ENCODE measurements at regions not wholly inside any gene's neighbourhood (a gene's known extent, or its start where the extent isn't known, plus 50 kb on each side); places are given as distances from the start of the nearest gene placed in this dataset.

DNA sequence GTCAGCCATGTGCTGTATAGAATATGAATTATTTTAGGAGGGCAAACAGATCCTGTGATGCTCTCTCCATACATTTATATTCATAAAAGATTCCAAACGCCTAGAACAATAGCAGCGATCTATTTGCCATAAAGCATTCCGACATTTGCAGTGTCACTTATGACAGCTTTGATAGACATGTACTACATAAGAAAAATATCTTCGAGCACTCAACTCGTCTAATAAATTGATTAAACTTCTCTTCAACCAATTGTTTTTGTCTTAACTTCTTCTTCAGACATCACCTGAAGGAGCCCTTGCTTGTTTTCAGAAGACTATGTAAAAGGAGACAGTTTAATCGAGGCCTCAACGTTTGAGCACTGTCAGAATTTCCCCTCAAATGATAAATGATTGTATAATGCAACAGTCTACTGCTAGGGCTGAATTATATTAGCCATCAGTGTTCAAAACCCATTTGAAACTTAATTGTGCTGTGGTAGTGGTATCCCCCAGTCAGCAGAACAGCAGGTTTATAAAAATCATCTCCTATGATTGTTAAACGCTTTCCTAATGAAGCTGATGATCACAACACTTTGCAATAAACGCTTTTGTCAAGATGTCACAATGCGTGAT, 158.0 kb upstream of the MGMT start:
- TF ChIP-seq YY1 (IDR thresholded peaks at IDR 0.05) (no peak), SP1 (IDR thresholded peaks at IDR 0.05) (no peak), NR2F2 (IDR thresholded peaks at IDR 0.05) (no peak), JUND (IDR thresholded peaks at IDR 0.05) (no peak), RAD21 (IDR thresholded peaks at IDR 0.05) (no peak), FOXA2 (IDR thresholded peaks at IDR 0.05) (no peak), GABPA (IDR thresholded peaks at IDR 0.05 in 1 of 2, conservative IDR thresholded peaks at IDR 0.05 in 1 of 2) (no peak), FOXA1 (IDR thresholded peaks at IDR 0.05) (no peak), HNF4A (conservative IDR thresholded peaks at IDR 0.05) (no peak), HNF4G (IDR thresholded peaks at IDR 0.05) (no peak), RXRA (IDR thresholded peaks at IDR 0.05) (no peak)
- TF ChIP-seq, protein P1, sequence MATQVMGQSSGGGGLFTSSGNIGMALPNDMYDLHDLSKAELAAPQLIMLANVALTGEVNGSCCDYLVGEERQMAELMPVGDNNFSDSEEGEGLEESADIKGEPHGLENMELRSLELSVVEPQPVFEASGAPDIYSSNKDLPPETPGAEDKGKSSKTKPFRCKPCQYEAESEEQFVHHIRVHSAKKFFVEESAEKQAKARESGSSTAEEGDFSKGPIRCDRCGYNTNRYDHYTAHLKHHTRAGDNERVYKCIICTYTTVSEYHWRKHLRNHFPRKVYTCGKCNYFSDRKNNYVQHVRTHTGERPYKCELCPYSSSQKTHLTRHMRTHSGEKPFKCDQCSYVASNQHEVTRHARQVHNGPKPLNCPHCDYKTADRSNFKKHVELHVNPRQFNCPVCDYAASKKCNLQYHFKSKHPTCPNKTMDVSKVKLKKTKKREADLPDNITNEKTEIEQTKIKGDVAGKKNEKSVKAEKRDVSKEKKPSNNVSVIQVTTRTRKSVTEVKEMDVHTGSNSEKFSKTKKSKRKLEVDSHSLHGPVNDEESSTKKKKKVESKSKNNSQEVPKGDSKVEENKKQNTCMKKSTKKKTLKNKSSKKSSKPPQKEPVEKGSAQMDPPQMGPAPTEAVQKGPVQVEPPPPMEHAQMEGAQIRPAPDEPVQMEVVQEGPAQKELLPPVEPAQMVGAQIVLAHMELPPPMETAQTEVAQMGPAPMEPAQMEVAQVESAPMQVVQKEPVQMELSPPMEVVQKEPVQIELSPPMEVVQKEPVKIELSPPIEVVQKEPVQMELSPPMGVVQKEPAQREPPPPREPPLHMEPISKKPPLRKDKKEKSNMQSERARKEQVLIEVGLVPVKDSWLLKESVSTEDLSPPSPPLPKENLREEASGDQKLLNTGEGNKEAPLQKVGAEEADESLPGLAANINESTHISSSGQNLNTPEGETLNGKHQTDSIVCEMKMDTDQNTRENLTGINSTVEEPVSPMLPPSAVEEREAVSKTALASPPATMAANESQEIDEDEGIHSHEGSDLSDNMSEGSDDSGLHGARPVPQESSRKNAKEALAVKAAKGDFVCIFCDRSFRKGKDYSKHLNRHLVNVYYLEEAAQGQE (IDR thresholded peaks at IDR 0.05), result no peak
- TF ChIP-seq, protein P2, sequence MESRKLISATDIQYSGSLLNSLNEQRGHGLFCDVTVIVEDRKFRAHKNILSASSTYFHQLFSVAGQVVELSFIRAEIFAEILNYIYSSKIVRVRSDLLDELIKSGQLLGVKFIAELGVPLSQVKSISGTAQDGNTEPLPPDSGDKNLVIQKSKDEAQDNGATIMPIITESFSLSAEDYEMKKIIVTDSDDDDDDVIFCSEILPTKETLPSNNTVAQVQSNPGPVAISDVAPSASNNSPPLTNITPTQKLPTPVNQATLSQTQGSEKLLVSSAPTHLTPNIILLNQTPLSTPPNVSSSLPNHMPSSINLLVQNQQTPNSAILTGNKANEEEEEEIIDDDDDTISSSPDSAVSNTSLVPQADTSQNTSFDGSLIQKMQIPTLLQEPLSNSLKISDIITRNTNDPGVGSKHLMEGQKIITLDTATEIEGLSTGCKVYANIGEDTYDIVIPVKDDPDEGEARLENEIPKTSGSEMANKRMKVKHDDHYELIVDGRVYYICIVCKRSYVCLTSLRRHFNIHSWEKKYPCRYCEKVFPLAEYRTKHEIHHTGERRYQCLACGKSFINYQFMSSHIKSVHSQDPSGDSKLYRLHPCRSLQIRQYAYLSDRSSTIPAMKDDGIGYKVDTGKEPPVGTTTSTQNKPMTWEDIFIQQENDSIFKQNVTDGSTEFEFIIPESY (IDR thresholded peaks at IDR 0.05), result no peak
- TF ChIP-seq, protein P3, sequence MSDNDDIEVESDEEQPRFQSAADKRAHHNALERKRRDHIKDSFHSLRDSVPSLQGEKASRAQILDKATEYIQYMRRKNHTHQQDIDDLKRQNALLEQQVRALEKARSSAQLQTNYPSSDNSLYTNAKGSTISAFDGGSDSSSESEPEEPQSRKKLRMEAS (IDR thresholded peaks at IDR 0.05), result no peak
- peaks cover 0 to 2% (median 0%) of the 10 kb centered on the region in 4 donors for H3K27me3 ChIP-seq (ENCODE audit: control insufficient read depth in 4 of 4, insufficient read depth in 4 of 4, low read length in 3 of 4)
- DNase-seq (ENCODE audit: low spot score), result no peak
- no peak overlapping the region for H3K4me3 ChIP-seq (ENCODE audit: low read depth in 1 of 3, low read length in 3 of 3)
- no peak overlapping the region for H3K27ac ChIP-seq (ENCODE audit: low read depth in 1 of 2, low read length in 2 of 2)
- H3K36me3 ChIP-seq (ENCODE audit: control insufficient read depth in 4 of 4, insufficient read depth in 3 of 4, low read depth in 1 of 4, low read length in 3 of 4), result no peaks in the 10 kb centered on the region
- no peak overlapping the region for H3K9ac ChIP-seq (ENCODE audit: low read depth in 1 of 2, low read length in 2 of 2)
- H3K9me3 ChIP-seq (ENCODE audit: control insufficient read depth in 4 of 4, low read length in 3 of 4), result peaks cover 0 to 4% (median 1%) of the 10 kb centered on the region in 4 donors
- no peaks in the 10 kb centered on the region for H3K4me1 ChIP-seq (ENCODE audit: control insufficient read depth in 4 of 4, insufficient read depth in 4 of 4, low read length in 3 of 4)
- 86% methylated on average over 10 of the region's 10 CpGs for WGBS

DNA sequence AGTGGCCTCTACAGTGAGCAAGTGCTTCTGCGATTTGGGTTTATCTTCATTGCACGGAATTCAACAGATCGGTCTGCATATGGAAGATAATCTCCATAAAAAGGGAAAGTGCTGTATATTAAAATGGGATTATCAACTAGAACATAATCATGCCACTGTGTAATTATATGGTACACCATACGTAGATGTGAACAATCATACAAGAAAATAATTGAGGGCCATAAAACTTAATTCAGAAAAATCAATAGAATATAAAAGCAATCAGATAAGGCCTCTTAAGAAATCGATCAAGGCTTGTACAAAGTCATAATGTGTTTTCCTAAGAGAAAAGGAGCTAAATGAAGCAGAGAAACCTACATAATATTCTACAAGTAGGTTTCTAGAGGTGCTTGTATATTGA, 157.5 kb upstream of the MGMT start:
- Histone ChIP-seq H3K27me3 (ENCODE audit: control insufficient read depth in 4 of 4, insufficient read depth in 4 of 4, low read length in 3 of 4) (peaks cover 0 to 2% (median 0%) of the 10 kb centered on the region in 4 donors), H3K4me1 (ENCODE audit: control insufficient read depth in 4 of 4, insufficient read depth in 4 of 4, low read length in 3 of 4) (no peaks in the 10 kb centered on the region), H3K9me3 (ENCODE audit: control insufficient read depth in 4 of 4, low read length in 3 of 4) (peaks cover 0 to 4% (median 1%) of the 10 kb centered on the region in 4 donors), H3K27ac (ENCODE audit: low read depth in 1 of 2, low read length in 2 of 2) (no peak overlapping the region), H3K4me3 (ENCODE audit: low read depth in 1 of 3, low read length in 3 of 3) (no peak overlapping the region), H3K9ac (ENCODE audit: low read depth in 1 of 2, low read length in 2 of 2) (no peak overlapping the region), H3K36me3 (ENCODE audit: control insufficient read depth in 4 of 4, insufficient read depth in 3 of 4, low read depth in 1 of 4, low read length in 3 of 4) (no peaks in the 10 kb centered on the region)
- DNase-seq (ENCODE audit: low spot score), result no peak
- 90% methylated on average over 5 of the region's 5 CpGs for WGBS
- no peak for TF ChIP-seq JUND (IDR thresholded peaks at IDR 0.05)
- no peak for TF ChIP-seq YY1 (IDR thresholded peaks at IDR 0.05)
- TF ChIP-seq FOXA1 (IDR thresholded peaks at IDR 0.05), result no peak
- TF ChIP-seq, protein P2 (IDR thresholded peaks at IDR 0.05), result no peak
- no peak for TF ChIP-seq GABPA (IDR thresholded peaks at IDR 0.05 in 1 of 2, conservative IDR thresholded peaks at IDR 0.05 in 1 of 2)
- TF ChIP-seq NR2F2 (IDR thresholded peaks at IDR 0.05), result no peak
- TF ChIP-seq TAF1 (conservative IDR thresholded peaks at IDR 0.05), result no peak
- TF ChIP-seq FOXA2 (IDR thresholded peaks at IDR 0.05), result no peak
- TF ChIP-seq, protein P4, sequence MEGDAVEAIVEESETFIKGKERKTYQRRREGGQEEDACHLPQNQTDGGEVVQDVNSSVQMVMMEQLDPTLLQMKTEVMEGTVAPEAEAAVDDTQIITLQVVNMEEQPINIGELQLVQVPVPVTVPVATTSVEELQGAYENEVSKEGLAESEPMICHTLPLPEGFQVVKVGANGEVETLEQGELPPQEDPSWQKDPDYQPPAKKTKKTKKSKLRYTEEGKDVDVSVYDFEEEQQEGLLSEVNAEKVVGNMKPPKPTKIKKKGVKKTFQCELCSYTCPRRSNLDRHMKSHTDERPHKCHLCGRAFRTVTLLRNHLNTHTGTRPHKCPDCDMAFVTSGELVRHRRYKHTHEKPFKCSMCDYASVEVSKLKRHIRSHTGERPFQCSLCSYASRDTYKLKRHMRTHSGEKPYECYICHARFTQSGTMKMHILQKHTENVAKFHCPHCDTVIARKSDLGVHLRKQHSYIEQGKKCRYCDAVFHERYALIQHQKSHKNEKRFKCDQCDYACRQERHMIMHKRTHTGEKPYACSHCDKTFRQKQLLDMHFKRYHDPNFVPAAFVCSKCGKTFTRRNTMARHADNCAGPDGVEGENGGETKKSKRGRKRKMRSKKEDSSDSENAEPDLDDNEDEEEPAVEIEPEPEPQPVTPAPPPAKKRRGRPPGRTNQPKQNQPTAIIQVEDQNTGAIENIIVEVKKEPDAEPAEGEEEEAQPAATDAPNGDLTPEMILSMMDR (IDR thresholded peaks at IDR 0.05; ENCODE audit: low read depth, low read length, missing input control), result no peak
- TF ChIP-seq, protein P1 (IDR thresholded peaks at IDR 0.05), result no peak
- TF ChIP-seq RAD21 (IDR thresholded peaks at IDR 0.05), result no peak
- TF ChIP-seq EGR1 (IDR thresholded peaks at IDR 0.05; ENCODE audit: low read depth in 2 of 2), result no peak
- TF ChIP-seq HNF4G (IDR thresholded peaks at IDR 0.05), result no peak
- no peak for TF ChIP-seq SP1 (IDR thresholded peaks at IDR 0.05)
- TF ChIP-seq, protein P3 (IDR thresholded peaks at IDR 0.05), result no peak
- TF ChIP-seq RXRA (IDR thresholded peaks at IDR 0.05), result no peak

Data from liver (tissue), 8 donors.